SU-DHL-6 (cell line): ENCODE measurements at regions not wholly inside any gene's neighbourhood (a gene's known extent, or its start where the extent isn't known, plus 50 kb on each side); places are given as distances from the start of the nearest gene placed in this dataset.

ENCODE experiments used
- H2AFZ ChIP-seq: fragments of 200-600 bp; sonication (generic); 2 replicates; pipeline ENCODE4 v1.6.1; 2014; ENCODE audit warnings: low read depth, mild to moderate bottlenecking, moderate library complexity, mixed read lengths, antibody characterized with exemption, low read length; ENCODE audit not compliant: severe bottlenecking
- H3F3A ChIP-seq: fragments of 200-600 bp; shearing (Covaris generic); 2 replicates; pipeline ENCODE4 v1.6.0; 2016; ENCODE audit warnings: antibody characterized with exemption, mild to moderate bottlenecking; ENCODE audit not compliant: insufficient read depth
- H3K27ac ChIP-seq: fragments of 200-600 bp; sonication (generic); 2 replicates; pipeline ENCODE4 v1.5.1; 2016; ENCODE audit warnings: low read depth, mild to moderate bottlenecking, low read length, moderate library complexity, mixed read lengths
- H3K27me3 ChIP-seq: fragments of 200-600 bp; sonication (generic), shearing (Covaris generic); 2 replicates; pipeline ENCODE4 v1.6.0; 2014; ENCODE audit warnings: mild to moderate bottlenecking, low read length
- H3K36me3 ChIP-seq: fragments of 200-600 bp; sonication (generic); 2 replicates; pipeline ENCODE4 v1.6.1; 2014; ENCODE audit warnings: mild to moderate bottlenecking, low read length, mixed read lengths
- H3K4me2 ChIP-seq: fragments of 300-600, 200-600 bp; shearing (Covaris generic), sonication (generic); 2 replicates; pipeline ENCODE4 v1.6.0; 2014; ENCODE audit warnings: low read length, low read depth, mild to moderate bottlenecking; ENCODE audit not compliant: poor library complexity, severe bottlenecking
- H3K4me3 ChIP-seq: fragments of 200-600 bp; sonication (generic); 2 replicates; pipeline ENCODE4 v1.5.1; 2014; ENCODE audit warnings: antibody characterized with exemption, low read length, mild to moderate bottlenecking, mixed read lengths; ENCODE audit not compliant: insufficient read depth, poor library complexity, severe bottlenecking
- H3K79me2 ChIP-seq: fragments of 200-600 bp; sonication (generic); 2 replicates; pipeline ENCODE4 v1.6.1; 2014; ENCODE audit warnings: mild to moderate bottlenecking, low read length, moderate library complexity; ENCODE audit not compliant: insufficient read depth
- H3K9ac ChIP-seq: fragments of 200-600 bp; sonication (generic); 2 replicates; pipeline ENCODE4 v1.7.0; 2014; ENCODE audit warnings: mild to moderate bottlenecking, low read length
- H3K9me2 ChIP-seq: fragments of 200-600 bp; sonication (generic); replicated peaks from 2 replicates; pipeline ENCODE4 v1.6.1; 2014; ENCODE audit warnings: low read length; ENCODE audit not compliant: insufficient read depth
- H3K9me3 ChIP-seq: fragments of 200-600 bp; sonication (generic); 2 replicates; pipeline ENCODE4 v1.6.1; 2014; ENCODE audit warnings: low read length, mixed read lengths; ENCODE audit not compliant: insufficient read depth
- H4K20me1 ChIP-seq: fragments of 200-600 bp; sonication (generic); 2 replicates; pipeline ENCODE4 v1.6.1; 2014; ENCODE audit warnings: low read depth, mild to moderate bottlenecking, antibody characterized with exemption, low read length, moderate library complexity, mixed read lengths
- EZH2phosphoT487 ChIP-seq: fragments of 200-600 bp; sonication (generic), shearing (Covaris generic); conservative IDR thresholded peaks from 2 replicates; pipeline ENCODE4 v1.6.1; 2018; ENCODE audit warnings: mild to moderate bottlenecking, antibody characterized with exemption, low read length, moderate library complexity, mixed read lengths
- TF ChIP-seq, protein P1 (sequence below): fragments of 200-600 bp; sonication (generic); IDR thresholded peaks from one replicate; pipeline ENCODE4 v1.5.1; 2017; ENCODE audit warnings: antibody characterized with exemption, mild to moderate bottlenecking, low read length, moderate library complexity; ENCODE audit not compliant: insufficient read depth, poor library complexity, severe bottlenecking

DNA sequence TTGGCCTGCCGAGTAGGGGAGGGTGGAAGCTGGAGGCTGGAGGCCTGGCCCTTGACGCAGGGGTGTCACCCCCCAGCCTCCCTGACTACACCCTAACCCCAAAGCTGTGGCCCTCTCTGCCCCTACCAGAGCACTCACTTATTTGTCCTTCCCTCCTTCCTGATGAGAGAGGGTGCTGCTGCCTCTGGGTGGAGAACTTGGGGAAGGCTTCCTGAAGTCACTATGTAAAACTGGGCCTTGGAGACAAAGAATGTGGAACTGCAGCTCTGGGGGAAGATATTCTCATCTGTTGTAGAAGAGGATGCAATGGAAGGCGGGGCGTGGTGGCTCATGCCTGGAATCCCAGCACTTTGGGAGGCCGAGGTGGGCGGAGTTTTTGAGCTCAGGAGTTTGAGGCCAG, 485.2 kb downstream of the ZNF536 start:
- no peaks in the 10 kb centered on the region for H3K9me2 ChIP-seq
- no peak overlapping the region for H3K4me2 ChIP-seq
- H4K20me1 ChIP-seq: no peaks in the 10 kb centered on the region
- no peak overlapping the region for H3K27ac ChIP-seq
- no peak overlapping the region for H3K4me3 ChIP-seq
- no peaks in the 10 kb centered on the region for H3K9me3 ChIP-seq
- no peaks in the 10 kb centered on the region for H3K36me3 ChIP-seq
- no peak overlapping the region for H3K9ac ChIP-seq
- no peaks in the 10 kb centered on the region for H3F3A ChIP-seq
- H3K79me2 ChIP-seq: no peaks in the 10 kb centered on the region
- H3K27me3 ChIP-seq: no peaks in the 10 kb centered on the region
- no peak for TF ChIP-seq EZH2phosphoT487
- TF ChIP-seq, protein P1, sequence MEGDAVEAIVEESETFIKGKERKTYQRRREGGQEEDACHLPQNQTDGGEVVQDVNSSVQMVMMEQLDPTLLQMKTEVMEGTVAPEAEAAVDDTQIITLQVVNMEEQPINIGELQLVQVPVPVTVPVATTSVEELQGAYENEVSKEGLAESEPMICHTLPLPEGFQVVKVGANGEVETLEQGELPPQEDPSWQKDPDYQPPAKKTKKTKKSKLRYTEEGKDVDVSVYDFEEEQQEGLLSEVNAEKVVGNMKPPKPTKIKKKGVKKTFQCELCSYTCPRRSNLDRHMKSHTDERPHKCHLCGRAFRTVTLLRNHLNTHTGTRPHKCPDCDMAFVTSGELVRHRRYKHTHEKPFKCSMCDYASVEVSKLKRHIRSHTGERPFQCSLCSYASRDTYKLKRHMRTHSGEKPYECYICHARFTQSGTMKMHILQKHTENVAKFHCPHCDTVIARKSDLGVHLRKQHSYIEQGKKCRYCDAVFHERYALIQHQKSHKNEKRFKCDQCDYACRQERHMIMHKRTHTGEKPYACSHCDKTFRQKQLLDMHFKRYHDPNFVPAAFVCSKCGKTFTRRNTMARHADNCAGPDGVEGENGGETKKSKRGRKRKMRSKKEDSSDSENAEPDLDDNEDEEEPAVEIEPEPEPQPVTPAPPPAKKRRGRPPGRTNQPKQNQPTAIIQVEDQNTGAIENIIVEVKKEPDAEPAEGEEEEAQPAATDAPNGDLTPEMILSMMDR: no peak
- no peak overlapping the region for H2AFZ ChIP-seq

DNA sequence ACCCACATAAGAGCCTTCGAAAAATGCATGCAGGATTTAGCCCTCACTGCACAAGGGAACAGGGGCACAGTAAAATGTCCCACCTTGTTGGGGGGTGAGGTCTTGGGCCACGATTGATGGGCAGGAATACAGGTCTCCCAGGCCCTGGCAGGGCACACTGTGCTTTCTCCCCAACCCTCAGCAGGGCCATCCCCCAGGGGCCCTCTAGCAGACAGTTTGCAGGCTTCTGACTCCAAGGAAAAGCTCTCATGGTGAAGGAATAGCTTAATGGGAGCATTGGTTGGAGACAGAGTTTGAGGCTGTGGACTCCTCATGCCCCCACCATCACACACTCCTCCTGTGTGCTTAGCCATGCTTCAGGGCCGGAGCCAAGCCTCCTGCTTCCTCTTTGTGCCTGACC, 484.6 kb downstream of the ZNF536 start:
- Histone ChIP-seq H3K4me2 (no peak overlapping the region), H3K9me3 (no peaks in the 10 kb centered on the region)

DNA sequence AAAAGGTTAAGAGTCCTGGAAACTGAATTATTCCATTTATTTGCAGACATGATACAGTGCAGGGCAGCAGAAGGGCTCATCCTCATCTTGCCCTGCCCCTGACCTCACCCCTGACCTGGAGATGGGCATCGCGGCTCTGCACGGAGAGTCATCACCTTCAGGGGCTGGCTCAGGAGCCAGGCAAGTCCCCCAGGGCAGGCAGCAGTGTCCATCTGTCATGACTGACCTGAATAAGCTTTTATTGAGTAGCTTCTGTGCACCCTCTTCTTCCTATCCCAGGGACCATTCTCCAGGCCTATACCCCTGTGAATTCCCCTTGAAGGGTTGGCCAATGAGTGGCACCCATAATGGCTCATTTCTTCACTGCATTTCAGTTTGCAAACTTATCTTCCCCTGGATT, 484.2 kb downstream of the ZNF536 start:
- H3K4me2 ChIP-seq: no peak overlapping the region
- H3K36me3 ChIP-seq: no peaks in the 10 kb centered on the region
- H3K79me2 ChIP-seq: no peaks in the 10 kb centered on the region
- no peak for TF ChIP-seq EZH2phosphoT487
- TF ChIP-seq, protein P1: no peak
- H3K4me3 ChIP-seq: no peak overlapping the region
- no peak overlapping the region for H3K9ac ChIP-seq
- no peaks in the 10 kb centered on the region for H4K20me1 ChIP-seq
- no peaks in the 10 kb centered on the region for H3K9me3 ChIP-seq
- no peaks in the 10 kb centered on the region for H3K27me3 ChIP-seq
- H3F3A ChIP-seq: no peaks in the 10 kb centered on the region
- no peaks in the 10 kb centered on the region for H3K9me2 ChIP-seq
- H3K27ac ChIP-seq: no peak overlapping the region
- no peak overlapping the region for H2AFZ ChIP-seq

More for the DNA sequence above, 484.6 kb downstream of the ZNF536 start:
- H3K36me3 ChIP-seq: no peaks in the 10 kb centered on the region
- no peaks in the 10 kb centered on the region for H3K9me2 ChIP-seq
- no peaks in the 10 kb centered on the region for H4K20me1 ChIP-seq
- H3K9ac ChIP-seq: no peak overlapping the region
- H3K79me2 ChIP-seq: no peaks in the 10 kb centered on the region
- no peak overlapping the region for H3K4me3 ChIP-seq
- no peaks in the 10 kb centered on the region for H3K27me3 ChIP-seq
- H3F3A ChIP-seq: no peaks in the 10 kb centered on the region
- H3K27ac ChIP-seq: no peak overlapping the region
- TF ChIP-seq EZH2phosphoT487: no peak
- TF ChIP-seq, protein P1: no peak
- no peak overlapping the region for H2AFZ ChIP-seq

DNA sequence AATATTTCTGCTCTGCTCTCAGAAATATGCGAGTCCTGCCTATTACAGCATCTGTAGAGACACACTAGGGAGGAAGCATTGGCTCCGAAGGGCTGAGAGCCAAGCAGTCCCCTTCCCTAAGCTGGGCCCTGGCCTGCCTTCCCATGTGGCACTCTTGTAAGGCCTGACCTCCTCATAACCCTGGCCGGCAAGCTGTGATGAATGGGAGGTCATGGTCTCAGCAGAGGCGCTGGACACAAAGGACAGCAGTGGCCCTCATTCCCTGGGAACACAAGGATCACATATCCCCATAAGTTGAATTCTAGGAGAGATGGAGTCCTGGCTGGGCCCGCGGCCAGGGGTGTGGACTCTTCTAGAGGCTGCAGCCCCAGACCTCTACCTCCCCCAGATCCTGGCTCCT, 483.3 kb downstream of the ZNF536 start:
- Histone ChIP-seq H3K9me2 (no peaks in the 10 kb centered on the region), H3K9me3 (no peaks in the 10 kb centered on the region), H3F3A (no peaks in the 10 kb centered on the region), H3K36me3 (no peaks in the 10 kb centered on the region), H3K9ac (no peak overlapping the region), H3K4me2 (no peak overlapping the region), H3K27me3 (no peaks in the 10 kb centered on the region), H3K4me3 (no peak overlapping the region), H3K27ac (no peak overlapping the region), H2AFZ (no peak overlapping the region), H3K79me2 (no peaks in the 10 kb centered on the region), H4K20me1 (no peaks in the 10 kb centered on the region)
- TF ChIP-seq, protein P1: no peak
- no peak for TF ChIP-seq EZH2phosphoT487
